K562 (cell line): ENCODE measurements at regions not wholly inside any gene's neighbourhood (a gene's known extent, or its start where the extent isn't known, plus 50 kb on each side); places are given as distances from the start of the nearest gene placed in this dataset.

Source experiments
- ATAC-seq: fragments of 200-7000 bp; cut with Tn5 transposase; 3 replicates; pipeline ENCODE4 v1.9.1; 2020; ENCODE audit warnings: moderate library complexity
- BruUV-seq: library from RNA; stranded (reverse); fragments of 400-500 nt; replicated peaks from 2 replicates; lab custom pipeline; 2021; lab: Mats Ljungman, UMichigan
- CTCF ChIA-PET: fragments of 300-600 bp; formaldehyde crosslinking; extraction: SDS; loops from one replicate; lab custom pipeline; 2021; ENCODE audit warnings: low intra/inter-chr PET ratio; lab: Yijun Ruan, JAX
- POLR2A ChIA-PET: fragments of 300-600, 350-650 bp; sonication (Branson Sonifier 250); formaldehyde crosslinking; extraction: SDS; loops from one replicate; lab custom pipeline; 2021; ENCODE audit warnings: antibody characterized with exemption, inconsistent platforms; lab: Yijun Ruan, JAX
- DNase-seq, 4 experiments: peaks; one replicate each; pipeline versions ENCODE4 v3.0.0 to v3.0.0-alpha.2; 2011 to 2018; ENCODE audit warnings: low spot score in 3 of 4, mixed read lengths in 3 of 4; ENCODE audit errors: extremely low read depth in 1 of 4
- FAIRE-seq: peaks from 2 replicates; lab custom pipeline; 2011; peaks lifted over from hg19 to GRCh38; lab: Jason Lieb, UNC
- H2AFZ ChIP-seq: 2 replicates; pipeline ENCODE4 v1.6.0; 2011; ENCODE audit warnings: low read depth, low read length, control low read depth, inconsistent platforms
- H3K27ac ChIP-seq: fragments of 200-600 bp; 3 replicates; pipeline ENCODE4 v1.8.0; 2011; ENCODE audit warnings: low read depth, mild to moderate bottlenecking, control low read depth, inconsistent platforms, low read length, moderate library complexity, mixed read lengths; ENCODE audit errors: extremely low read depth
- H3K27me3 ChIP-seq, 2 experiments: fragments of 300-600 bp in 1 of 2; 2 replicates in 1 of 2; 3 replicates in 1 of 2; pipeline versions ENCODE4 v1.6.0 to v1.8.0; 2011; ENCODE audit warnings: inconsistent platforms in 2 of 2, low read length in 2 of 2, mild to moderate bottlenecking in 1 of 2, mixed read lengths in 1 of 2, moderate library complexity in 1 of 2; ENCODE audit not compliant: control insufficient read depth in 2 of 2, insufficient read depth in 2 of 2
- H3K36me3 ChIP-seq: fragments of 300-600 bp; 3 replicates; pipeline ENCODE4 v1.8.0; 2011; ENCODE audit warnings: mild to moderate bottlenecking, low read length, inconsistent platforms; ENCODE audit not compliant: control insufficient read depth, insufficient read depth
- H3K4me1 ChIP-seq, 2 experiments: fragments of 200-600 bp in 1 of 2; replicated peaks in 1 of 2; 2 replicates in 1 of 2; 3 replicates in 1 of 2; pipeline versions ENCODE4 v1.5.1 to v1.8.0; 2011; ENCODE audit warnings: inconsistent platforms in 2 of 2, low read length in 2 of 2, mild to moderate bottlenecking in 1 of 2, mixed read lengths in 1 of 2, moderate library complexity in 1 of 2; ENCODE audit not compliant: control insufficient read depth in 2 of 2, insufficient read depth in 2 of 2
- H3K4me2 ChIP-seq: 2 replicates; pipeline ENCODE4 v1.6.1; 2011; ENCODE audit warnings: low read length, control low read depth, inconsistent platforms, mixed read lengths; ENCODE audit not compliant: insufficient read depth
- H3K4me3 ChIP-seq: fragments of 200-600 bp; sonication (generic), shearing (Covaris generic); 2 replicates; pipeline ENCODE4 v1.5.1; 2016; ENCODE audit warnings: control low read depth, inconsistent platforms
- H3K79me2 ChIP-seq: fragments of 200-600 bp; 3 replicates; pipeline ENCODE4 v1.8.0; 2011; ENCODE audit warnings: low read length, inconsistent platforms; ENCODE audit not compliant: control insufficient read depth, insufficient read depth
- H3K9ac ChIP-seq, 2 experiments: 2 replicates each; pipeline versions ENCODE4 v1.6.0 to v1.6.1; 2011; ENCODE audit warnings: low read depth in 2 of 2, low read length in 2 of 2, control low read depth in 1 of 2, inconsistent platforms in 1 of 2, mild to moderate bottlenecking in 1 of 2, mixed read lengths in 1 of 2; ENCODE audit not compliant: insufficient read depth in 1 of 2
- H3K9me1 ChIP-seq: one replicate; pipeline ENCODE4 v1.6.0; 2011; ENCODE audit warnings: inconsistent platforms, mild to moderate bottlenecking, low read length, moderate library complexity; ENCODE audit not compliant: control insufficient read depth, insufficient read depth
- H3K9me3 ChIP-seq: replicated peaks from 2 replicates; pipeline ENCODE4 v1.5.1; 2011; ENCODE audit warnings: low read depth, low read length, inconsistent platforms; ENCODE audit not compliant: control insufficient read depth, insufficient read depth
- H4K20me1 ChIP-seq: replicated peaks from 2 replicates; pipeline ENCODE4 v1.6.1; 2011; ENCODE audit warnings: low read length, inconsistent platforms, mixed read lengths; ENCODE audit not compliant: control insufficient read depth, insufficient read depth
- FUS ChIP-seq: fragments of 200-400 bp; formaldehyde crosslinking; optimal IDR thresholded peaks from 2 replicates; pipeline ENCODE3; 2017; ENCODE audit warnings: low read depth, low read length
- GATA2 ChIP-seq: sonication (generic); formaldehyde crosslinking; IDR thresholded peaks from 2 replicates; pipeline ENCODE4 v1.4.0; 2020; ENCODE audit warnings: mild to moderate bottlenecking, missing genetic modification reagents
- HMGN3 ChIP-seq: IDR thresholded peaks from 2 replicates; pipeline ENCODE4 v1.6.1; 2011; ENCODE audit warnings: borderline replicate concordance, low read depth, mild to moderate bottlenecking, mixed read lengths, low read length; ENCODE audit not compliant: insufficient read length; ENCODE audit errors: extremely low read depth
- ID3 ChIP-seq, 2 experiments: fragments of 250-450 bp in 1 of 2; fragments of 450-650 bp in 1 of 2; sonication (Bioruptor Pico) in 1 of 2; IDR thresholded peaks; 2 replicates each; pipeline versions ENCODE4 v1.6.1 to v1.8.0; 2016 to 2021; ENCODE audit warnings: mild to moderate bottlenecking in 2 of 2, moderate library complexity in 2 of 2, missing compliant biosample characterization in 1 of 2, missing genetic modification characterization in 1 of 2
- KLF16 ChIP-seq: IDR thresholded peaks from 2 replicates; pipeline ENCODE4 v1.6.1; 2016; ENCODE audit warnings: antibody characterized with exemption
- RFX1 ChIP-seq: fragments of 450-650 bp; IDR thresholded peaks from 2 replicates; pipeline ENCODE4 v1.6.1; 2016; ENCODE audit warnings: mild to moderate bottlenecking, moderate library complexity
- RFX7 ChIP-seq: fragments of 250-450 bp; sonication (Bioruptor Pico); IDR thresholded peaks from 2 replicates; pipeline ENCODE4 v1.5.1; 2021; ENCODE audit warnings: mild to moderate bottlenecking
- SRSF9 ChIP-seq: fragments of 200-400 bp; formaldehyde crosslinking; IDR thresholded peaks from 2 replicates; pipeline ENCODE4 v1.6.1; 2017; ENCODE audit warnings: low read depth, low read length, borderline replicate concordance
- STAT5B ChIP-seq: fragments of 250-450 bp; sonication (Bioruptor Pico); IDR thresholded peaks from 2 replicates; pipeline ENCODE4 v1.8.0; 2021; ENCODE audit warnings: mild to moderate bottlenecking, inconsistent platforms
- ZNF121 ChIP-seq: sonication (generic); formaldehyde crosslinking; conservative IDR thresholded peaks from 2 replicates; pipeline ENCODE4 v1.8.0; 2022; ENCODE audit warnings: missing genetic modification reagents
- ZNF384 ChIP-seq: IDR thresholded peaks from 2 replicates; pipeline ENCODE4 v1.6.1; 2012; ENCODE audit warnings: low read depth, low read length, improper control_type of control experiment
- WGBS: fragments of 100-300 bp; shearing (Covaris generic); methylation state at CpG from one replicate; pipeline ENCODE4 v1.1.6; 2016; ENCODE audit warnings: low coverage, mixed read lengths; ENCODE audit not compliant: insufficient coverage; ENCODE audit errors: missing lambda C conversion rate; 5-methylcytosine and 5-hydroxymethylcytosine counted together
- in situ Hi-C: fragments of 300-500 bp; cut with MboI; formaldehyde crosslinking; loops from 4 replicates; pipeline ENCODE4 v1.15.0; 2018; ENCODE audit warnings: inconsistent platforms, mixed read lengths
- intact Hi-C: fragments of 100-400 bp; cut with micrococcal nuclease; formaldehyde crosslinking; loops from 2 replicates; pipeline ENCODE4 v1.14.2; 2022
- TF ChIP-seq, protein P1 (sequence below): fragments of 450-650 bp; conservative IDR thresholded peaks from 2 replicates; pipeline ENCODE4 v1.6.1; 2016; ENCODE audit warnings: missing genetic modification characterization, low read depth, mild to moderate bottlenecking, missing compliant biosample characterization, moderate library complexity

DNA sequence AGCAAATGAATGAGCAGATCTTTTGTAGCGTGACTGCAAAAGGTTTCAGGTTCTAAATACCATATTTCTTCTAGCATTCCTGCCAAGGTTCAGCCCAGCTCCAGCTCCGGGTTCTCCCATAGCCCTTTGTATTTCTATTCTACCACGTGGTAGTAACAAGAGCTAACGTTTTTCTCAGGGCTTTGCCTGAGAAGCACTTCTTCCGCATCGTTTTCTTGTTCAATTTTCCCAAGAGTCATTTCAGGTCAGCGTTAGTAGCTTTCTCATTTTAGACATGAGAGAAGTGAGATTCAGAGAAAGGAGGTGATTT lies 120.1 kb upstream of the MYCN start:
- H3K9me3 ChIP-seq, result no peaks in the 10 kb centered on the region
- intact Hi-C loops (no loop called here), in situ Hi-C loops (no loop called here)
- POLR2A ChIA-PET, result no interaction called here
- H3K27me3 ChIP-seq, result peaks cover 5 to 49% of the 10 kb centered on the region in 2 experiments; a peak in 4 of 5 replicates
- H3K9ac ChIP-seq, result no peak overlapping the region
- no peaks in the 10 kb centered on the region for H3K9me1 ChIP-seq
- DNase-seq (no peak), ATAC-seq (no peak), FAIRE-seq (no peak)
- H3K36me3 ChIP-seq, result no peaks in the 10 kb centered on the region
- no peaks in the 10 kb centered on the region for H3K4me1 ChIP-seq
- H3K27ac ChIP-seq, result no peak overlapping the region
- H3K79me2 ChIP-seq, result no peaks in the 10 kb centered on the region
- under 1% methylated on average over 7 of the region's 7 CpGs for WGBS
- no TSS peak for BruUV-seq
- no peak overlapping the region for H3K4me3 ChIP-seq
- no peak for TF ChIP-seq RFX1
- no peak for TF ChIP-seq HMGN3
- TF ChIP-seq KLF16, result no peak
- TF ChIP-seq ZNF121 (CRISPR knock-in tag), result no peak
- TF ChIP-seq RFX7 (CRISPR knock-in tag), result no peak
- TF ChIP-seq, protein P1, sequence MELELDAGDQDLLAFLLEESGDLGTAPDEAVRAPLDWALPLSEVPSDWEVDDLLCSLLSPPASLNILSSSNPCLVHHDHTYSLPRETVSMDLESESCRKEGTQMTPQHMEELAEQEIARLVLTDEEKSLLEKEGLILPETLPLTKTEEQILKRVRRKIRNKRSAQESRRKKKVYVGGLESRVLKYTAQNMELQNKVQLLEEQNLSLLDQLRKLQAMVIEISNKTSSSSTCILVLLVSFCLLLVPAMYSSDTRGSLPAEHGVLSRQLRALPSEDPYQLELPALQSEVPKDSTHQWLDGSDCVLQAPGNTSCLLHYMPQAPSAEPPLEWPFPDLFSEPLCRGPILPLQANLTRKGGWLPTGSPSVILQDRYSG, result no peak
- no peak for TF ChIP-seq ZNF384
- TF ChIP-seq GATA2 (CRISPR knock-in tag), result no peak
- no peak for TF ChIP-seq ID3 (CRISPR knock-in tag; IDR thresholded peaks at IDR 0.05)
- no peak for TF ChIP-seq ID3 (tag; IDR thresholded peaks at IDR 0.05)
- no peak for TF ChIP-seq STAT5B (CRISPR knock-in tag)
- no peak for TF ChIP-seq FUS
- no peak for TF ChIP-seq SRSF9
- H3K4me2 ChIP-seq, result no peak overlapping the region
- H4K20me1 ChIP-seq, result no peaks in the 10 kb centered on the region
- CTCF ChIA-PET, result no interaction called here
- H2AFZ ChIP-seq, result no peak overlapping the region
